Naive thymus-derived CD4-positive, alpha-beta T cell (primary cell): ENCODE measurements at regions not wholly inside any gene's neighbourhood (a gene's known extent, or its start where the extent isn't known, plus 50 kb on each side); places are given as distances from the start of the nearest gene placed in this dataset.

Experiments used
- ATAC-seq: fragments of 150-1000 bp; cut with Tn5 transposase; 2 replicates; pipeline ENCODE4 v1.10.0; 2021; ENCODE audit warnings: mild to moderate bottlenecking, moderate library complexity
- CTCF ChIA-PET: fragments of 350-600 bp; sonication (Branson Sonifier 250); formaldehyde crosslinking; loops from one replicate; lab custom pipeline; 2021; ENCODE audit warnings: antibody characterized with exemption; lab: Charles Lee
- POLR2A ChIA-PET: fragments of 350-600 bp; sonication (Branson Sonifier 250); formaldehyde crosslinking; loops from one replicate; lab custom pipeline; 2021; ENCODE audit warnings: antibody characterized with exemption, inconsistent platforms; lab: Charles Lee
- DNase-seq, 9 donors: peaks; one replicate each; pipeline versions ENCODE4 v3.0.0 to v3.0.0-alpha.2; 2020 to 2022; ENCODE audit warnings: mixed read lengths in 1 of 9
- H3K27ac ChIP-seq: one replicate; pipeline ENCODE4 v1.7.0; 2013; ENCODE audit warnings: mild to moderate bottlenecking, low read depth, low read length, moderate library complexity
- H3K27me3 ChIP-seq, 2 donors: one replicate each; pipeline ENCODE4 v1.7.0; 2013; ENCODE audit warnings: low read length in 2 of 2, mild to moderate bottlenecking in 2 of 2, moderate library complexity in 2 of 2; ENCODE audit not compliant: control insufficient read depth in 2 of 2, insufficient read depth in 2 of 2
- H3K36me3 ChIP-seq, 3 experiments: 1 replicate in 2 of 3; 2 replicates in 1 of 3; pipeline ENCODE4 v1.7.0; 2013; ENCODE audit warnings: low read length in 3 of 3, mild to moderate bottlenecking in 3 of 3, moderate library complexity in 1 of 3; ENCODE audit not compliant: insufficient read depth in 3 of 3, control insufficient read depth in 2 of 3
- H3K4me1 ChIP-seq, 2 donors: one replicate each; pipeline ENCODE4 v1.7.0; 2013; ENCODE audit warnings: low read length in 2 of 2, mild to moderate bottlenecking in 2 of 2, moderate library complexity in 1 of 2; ENCODE audit not compliant: control insufficient read depth in 2 of 2, insufficient read depth in 2 of 2
- H3K4me3 ChIP-seq: 2 replicates; pipeline ENCODE4 v1.7.0; 2013; ENCODE audit warnings: mild to moderate bottlenecking, low read length
- H3K9me3 ChIP-seq, 3 experiments: 1 replicate in 2 of 3; 2 replicates in 1 of 3; pipeline ENCODE4 v1.7.0; 2013; ENCODE audit warnings: low read length in 3 of 3; ENCODE audit not compliant: control insufficient read depth in 2 of 3
- H3K27ac Mint-ChIP-seq, 9 donors: one replicate each; pipeline ENCODE4 v1.8.0; 2020 to 2022; ENCODE audit warnings: mixed read lengths in 9 of 9, mild to moderate bottlenecking in 8 of 9, moderate library complexity in 5 of 9, inconsistent platforms in 2 of 9
- H3K27me3 Mint-ChIP-seq, 5 donors: one replicate each; pipeline ENCODE4 v1.8.0; 2021 to 2022; ENCODE audit warnings: mixed read lengths in 5 of 5, mild to moderate bottlenecking in 1 of 5
- H3K36me3 Mint-ChIP-seq, 5 donors: one replicate each; pipeline ENCODE4 v1.8.0; 2020 to 2022; ENCODE audit warnings: mixed read lengths in 5 of 5, mild to moderate bottlenecking in 3 of 5, inconsistent platforms in 1 of 5
- H3K4me1 Mint-ChIP-seq, 7 donors: one replicate each; pipeline ENCODE4 v1.8.0; 2020 to 2022; ENCODE audit warnings: mixed read lengths in 7 of 7, mild to moderate bottlenecking in 3 of 7, inconsistent platforms in 1 of 7
- H3K4me3 Mint-ChIP-seq, 10 donors: one replicate each; pipeline ENCODE4 v1.8.0; 2020 to 2022; ENCODE audit warnings: mild to moderate bottlenecking in 10 of 10, mixed read lengths in 10 of 10, moderate library complexity in 6 of 10, inconsistent platforms in 2 of 10
- H3K9me3 Mint-ChIP-seq, 11 donors: one replicate each; pipeline ENCODE4 v1.8.0; 2020 to 2022; ENCODE audit warnings: mixed read lengths in 11 of 11, mild to moderate bottlenecking in 4 of 11, inconsistent platforms in 1 of 11, moderate library complexity in 1 of 11
- intact Hi-C, 2 donors: fragments of 100-400 bp; cut with micrococcal nuclease; formaldehyde crosslinking; loops; one replicate each; pipeline ENCODE4 v1.15.1; 2023

DNA sequence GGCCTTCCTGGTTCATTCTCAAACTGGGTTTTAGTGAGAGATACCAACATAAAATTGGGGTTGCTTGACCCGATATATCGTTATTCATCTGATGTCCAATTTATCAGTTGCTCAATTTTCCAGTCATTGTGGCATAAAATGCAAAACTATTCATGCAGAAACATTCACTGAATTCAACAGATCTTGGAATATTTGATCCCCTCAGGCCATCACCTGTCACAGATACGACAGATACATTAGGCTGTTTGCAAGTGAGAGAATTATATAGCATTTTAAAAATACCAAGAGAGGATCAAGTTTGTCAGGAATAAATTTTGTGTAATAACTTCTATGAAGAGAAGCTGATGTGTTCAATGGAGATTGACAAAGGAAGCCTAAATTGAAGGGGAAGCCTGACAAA, 67.1 kb downstream of the MAP10 start:
- no peaks in the 10 kb centered on the region for H3K36me3 ChIP-seq
- Mint-ChIP-seq H3K4me3 (no peak overlapping the region), H3K4me1 (peaks cover 0 to 15% (median 8%) of the 10 kb centered on the region in 7 donors), H3K27me3 (peaks cover 0 to 6% (median 0%) of the 10 kb centered on the region in 5 donors), H3K36me3 (no peaks in the 10 kb centered on the region), H3K27ac (no peak overlapping the region), H3K9me3 (peaks cover 0 to 2% (median 0%) of the 10 kb centered on the region in 11 donors)
- intact Hi-C loops, result no loop called here
- ChIA-PET POLR2A (no interaction called here), CTCF (no interaction called here)
- no peak overlapping the region for H3K27ac ChIP-seq
- no peaks in the 10 kb centered on the region for H3K4me1 ChIP-seq
- no peak for ATAC-seq
- H3K27me3 ChIP-seq, result no peaks in the 10 kb centered on the region
- no peak overlapping the region for H3K4me3 ChIP-seq
- no peaks in the 10 kb centered on the region for H3K9me3 ChIP-seq
- DNase-seq, result no peak

DNA sequence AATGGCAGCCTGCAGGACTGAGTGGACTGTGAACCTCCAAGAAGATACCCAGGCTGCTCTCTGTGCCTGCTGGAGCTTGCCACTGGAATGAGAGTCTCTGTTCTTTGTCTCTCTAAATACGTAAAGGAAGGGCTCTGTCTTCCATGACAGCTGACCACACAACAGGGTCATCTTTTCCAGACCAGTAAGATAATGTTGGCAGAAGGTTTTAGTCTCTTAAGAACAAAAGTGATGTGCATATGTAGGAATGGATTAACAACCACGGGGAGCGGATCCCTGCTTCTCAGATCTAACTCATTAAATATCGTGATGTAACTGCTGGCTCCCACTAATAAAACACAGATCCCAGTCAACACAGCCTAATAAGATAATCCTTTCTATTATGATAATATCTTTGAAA, 67.5 kb downstream of the MAP10 start:
- intact Hi-C loops, result no loop called here
- Histone ChIP-seq H3K27me3 (no peaks in the 10 kb centered on the region), H3K9me3 (no peaks in the 10 kb centered on the region), H3K27ac (no peak overlapping the region), H3K36me3 (no peaks in the 10 kb centered on the region), H3K4me1 (no peaks in the 10 kb centered on the region), H3K4me3 (no peak overlapping the region)
- H3K4me1 Mint-ChIP-seq, result peaks cover 0 to 15% (median 8%) of the 10 kb centered on the region in 7 donors
- DNase-seq (no peak), ATAC-seq (no peak)
- no peak overlapping the region for H3K27ac Mint-ChIP-seq
- peaks cover 0 to 6% (median 0%) of the 10 kb centered on the region in 5 donors for H3K27me3 Mint-ChIP-seq
- H3K4me3 Mint-ChIP-seq, result no peak overlapping the region
- CTCF ChIA-PET, result no interaction called here
- no peaks in the 10 kb centered on the region for H3K36me3 Mint-ChIP-seq
- POLR2A ChIA-PET, result interaction anchor here (0.7 kb wide), 1 partner anchor 24 kb away, joined by 3 read pairs; no protein-coding TSS in a partner anchor
- peaks cover 0 to 2% (median 0%) of the 10 kb centered on the region in 11 donors for H3K9me3 Mint-ChIP-seq

DNA sequence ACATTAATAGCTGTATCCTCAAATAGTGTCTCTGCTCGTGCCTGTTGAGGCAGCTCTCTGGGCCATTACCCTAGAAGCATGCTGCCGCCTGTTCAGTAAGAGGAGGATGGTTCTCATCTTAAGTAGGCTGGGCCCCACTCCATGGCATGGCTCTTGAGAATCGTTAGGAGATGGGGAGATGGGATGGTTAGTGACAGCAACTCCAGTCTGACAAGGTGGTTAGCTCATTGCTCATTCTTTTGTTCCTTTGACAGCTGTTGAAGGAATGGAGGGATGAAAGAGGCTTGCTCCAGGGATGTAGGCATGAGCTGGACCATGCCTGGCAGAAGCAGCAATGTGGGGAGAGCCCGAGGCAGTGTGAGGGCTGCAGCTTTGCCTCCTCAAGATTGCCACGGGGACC, 68.2 kb downstream of the MAP10 start:
- CTCF ChIA-PET, result no interaction called here
- Histone ChIP-seq H3K27ac (no peak overlapping the region), H3K36me3 (no peaks in the 10 kb centered on the region), H3K9me3 (no peaks in the 10 kb centered on the region), H3K4me3 (no peak overlapping the region), H3K27me3 (no peaks in the 10 kb centered on the region), H3K4me1 (no peaks in the 10 kb centered on the region)
- no peak for ATAC-seq
- H3K9me3 Mint-ChIP-seq, result peaks cover 0 to 6% (median 0%) of the 10 kb centered on the region in 11 donors
- H3K4me1 Mint-ChIP-seq, result peaks cover 0 to 15% (median 8%) of the 10 kb centered on the region in 7 donors
- no peak overlapping the region for H3K4me3 Mint-ChIP-seq
- no peak overlapping the region for H3K27ac Mint-ChIP-seq
- POLR2A ChIA-PET, result interaction anchor here (0.7 kb wide), 1 partner anchor 24 kb away, joined by 3 read pairs; no protein-coding TSS in a partner anchor
- no peak for DNase-seq
- no peaks in the 10 kb centered on the region for H3K36me3 Mint-ChIP-seq
- peaks cover 0 to 6% (median 0%) of the 10 kb centered on the region in 5 donors for H3K27me3 Mint-ChIP-seq
- intact Hi-C loops, result no loop called here

DNA sequence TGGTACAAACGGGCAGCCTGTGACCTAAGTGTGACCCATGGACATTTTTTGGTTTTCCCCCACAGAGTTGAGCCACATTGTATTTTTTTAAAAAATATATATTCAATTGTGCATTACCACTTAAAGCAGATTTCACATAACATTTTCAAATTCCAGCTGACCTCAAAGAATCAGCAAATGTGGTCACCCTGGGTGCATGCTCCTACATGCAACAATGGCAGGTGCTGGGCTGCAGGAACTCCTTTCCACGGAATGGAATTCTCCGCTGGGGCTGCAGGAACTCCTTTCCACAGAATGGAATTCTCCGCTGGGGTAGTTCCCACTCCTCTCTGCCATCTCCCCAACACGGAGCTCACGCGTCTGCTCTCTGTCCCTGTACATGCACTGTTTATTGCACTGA, 68.7 kb downstream of the MAP10 start:
- Mint-ChIP-seq H3K4me1 (peaks cover 0 to 15% (median 8%) of the 10 kb centered on the region in 7 donors), H3K9me3 (peaks cover 0 to 6% (median 0%) of the 10 kb centered on the region in 11 donors), H3K27ac (no peak overlapping the region), H3K4me3 (no peak overlapping the region), H3K27me3 (peaks cover 0 to 6% (median 0%) of the 10 kb centered on the region in 5 donors), H3K36me3 (no peaks in the 10 kb centered on the region)
- no peak overlapping the region for H3K4me3 ChIP-seq
- no peaks in the 10 kb centered on the region for H3K9me3 ChIP-seq
- POLR2A ChIA-PET, result no interaction called here
- no peak overlapping the region for H3K27ac ChIP-seq
- no peaks in the 10 kb centered on the region for H3K36me3 ChIP-seq
- no peaks in the 10 kb centered on the region for H3K27me3 ChIP-seq
- DNase-seq (no peak), ATAC-seq (no peak)
- CTCF ChIA-PET, result no interaction called here
- H3K4me1 ChIP-seq, result no peaks in the 10 kb centered on the region
- intact Hi-C loops, result no loop called here

DNA sequence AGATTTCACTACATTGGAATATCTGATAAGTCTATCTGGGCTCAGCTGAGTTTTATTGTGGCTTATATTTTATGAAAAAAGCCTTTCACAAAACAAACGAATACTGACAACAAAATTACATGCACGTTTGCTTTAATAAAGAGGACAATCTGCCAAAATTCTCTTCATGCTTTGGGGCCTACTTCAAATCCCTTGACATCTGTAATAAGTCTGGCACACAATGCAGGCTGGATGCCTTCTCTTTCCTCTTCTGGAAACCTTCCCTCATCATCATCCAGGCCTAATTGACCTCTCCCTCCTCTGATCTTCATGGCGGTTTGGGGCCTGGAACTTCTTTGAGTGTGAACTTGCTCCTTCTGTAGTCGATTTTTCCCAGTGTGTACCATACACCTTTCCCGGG, 70.3 kb downstream of the MAP10 start:
- peaks cover 0 to 6% (median 0%) of the 10 kb centered on the region in 5 donors for H3K27me3 Mint-ChIP-seq
- DNase-seq (no peak), ATAC-seq (no peak)
- intact Hi-C loops, result no loop called here
- POLR2A ChIA-PET, result no interaction called here
- CTCF ChIA-PET, result no interaction called here
- Histone ChIP-seq H3K27me3 (no peaks in the 10 kb centered on the region), H3K36me3 (no peaks in the 10 kb centered on the region), H3K4me1 (no peaks in the 10 kb centered on the region), H3K4me3 (no peak overlapping the region), H3K27ac (no peak overlapping the region), H3K9me3 (no peaks in the 10 kb centered on the region)
- H3K27ac Mint-ChIP-seq, result no peak overlapping the region
- H3K4me3 Mint-ChIP-seq, result no peak overlapping the region
- H3K9me3 Mint-ChIP-seq, result peaks cover 0 to 6% (median 0%) of the 10 kb centered on the region in 11 donors
- H3K4me1 Mint-ChIP-seq, result peaks cover 0 to 13% (median 4%) of the 10 kb centered on the region in 7 donors
- no peaks in the 10 kb centered on the region for H3K36me3 Mint-ChIP-seq

DNA sequence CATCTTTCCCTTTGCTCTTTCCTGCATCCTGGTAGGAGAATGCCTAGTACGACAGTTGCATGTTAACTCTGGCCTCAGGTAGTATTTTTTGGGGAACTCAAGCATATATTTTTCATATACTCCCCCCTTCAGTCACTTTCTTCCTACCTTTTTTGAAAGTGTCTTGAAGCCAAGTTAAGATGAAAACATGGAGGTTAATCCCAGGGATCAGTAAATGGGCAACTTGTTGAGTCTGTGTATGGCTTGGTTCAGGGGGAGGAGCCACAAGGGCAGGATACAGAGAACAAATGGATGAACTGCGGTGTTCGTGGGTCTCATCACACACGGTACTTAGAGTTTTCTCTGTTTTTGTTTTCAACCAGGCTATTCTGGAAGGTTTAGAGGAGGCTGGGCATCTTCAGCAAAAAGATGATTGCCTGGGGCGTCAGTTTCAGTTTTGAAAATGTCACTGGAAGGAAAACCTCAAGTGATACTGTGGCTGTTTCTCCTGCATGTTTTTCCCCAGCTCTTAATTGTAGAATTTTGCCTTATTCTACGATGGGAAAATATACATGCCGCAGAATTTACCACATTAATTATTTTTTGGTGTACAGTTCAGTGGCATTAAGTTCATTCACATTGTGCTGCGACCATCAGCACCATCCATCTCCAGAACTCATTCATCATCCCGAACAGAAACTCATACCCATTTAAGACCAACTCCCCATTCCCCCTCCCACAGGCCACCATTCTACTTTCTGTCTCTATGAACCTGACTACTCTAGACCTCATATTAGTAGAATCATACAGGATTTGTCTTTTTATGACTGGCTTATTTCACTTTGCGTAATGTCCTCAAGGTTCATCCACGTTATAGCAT, 71.5 kb downstream of the MAP10 start:
- Histone ChIP-seq H3K4me3 (no peak overlapping the region), H3K4me1 (no peaks in the 10 kb centered on the region), H3K9me3 (no peaks in the 10 kb centered on the region), H3K27ac (no peak overlapping the region), H3K36me3 (no peaks in the 10 kb centered on the region), H3K27me3 (no peaks in the 10 kb centered on the region)
- Mint-ChIP-seq H3K36me3 (no peaks in the 10 kb centered on the region), H3K9me3 (peaks cover 0 to 6% (median 0%) of the 10 kb centered on the region in 11 donors), H3K27me3 (peaks cover 0 to 6% (median 0%) of the 10 kb centered on the region in 5 donors), H3K4me3 (peak overlapping the region in 1 of 10 donors; percentile 33), H3K27ac (peak overlapping the region in 2 of 9 donors; percentile 4 to 24), H3K4me1 (peaks cover 0 to 11% (median 0%) of the 10 kb centered on the region in 7 donors)
- intact Hi-C loops, result no loop called here
- DNase-seq (no peak), ATAC-seq (no peak)
- ChIA-PET CTCF (interaction anchor here (0.6 kb wide), 1 partner anchor 108 kb away, joined by 5 read pairs; no protein-coding TSS in a partner anchor), POLR2A (no interaction called here)
